H1 (cell line): ENCODE measurements at regions not wholly inside any gene's neighbourhood (a gene's known extent, or its start where the extent isn't known, plus 50 kb on each side); places are given as distances from the start of the nearest gene placed in this dataset.
A peak's percentile ranks its signal among the peaks of the same experiment; 100 is the strongest.

Experiments
- CTCF ChIA-PET: fragments of 300-600 bp; sonication (Branson Sonifier 250); formaldehyde crosslinking; loops from one replicate; lab custom pipeline; 2021; ENCODE audit not compliant: partially characterized antibody; lab: Charles Lee
- POLR2A ChIA-PET: fragments of 300-600 bp; sonication (Branson Sonifier 250); formaldehyde crosslinking; loops from one replicate; lab custom pipeline; 2021; ENCODE audit warnings: inconsistent platforms; ENCODE audit not compliant: partially characterized antibody; lab: Charles Lee
- DNase-seq, 2 experiments: peaks; one replicate each; pipeline versions ENCODE4 v3.0.0 to v3.0.0-alpha.2; 2010 to 2022; ENCODE audit warnings: low spot score in 2 of 2, low read depth in 1 of 2, mixed read lengths in 1 of 2
- FAIRE-seq: peaks from 2 replicates; lab custom pipeline; 2011; peaks lifted over from hg19 to GRCh38; lab: Jason Lieb, UNC
- H2AFZ ChIP-seq: 2 replicates; pipeline ENCODE4 v1.8.1; 2012; ENCODE audit warnings: low read length, inconsistent platforms
- H2AK5ac ChIP-seq: 2 replicates; pipeline ENCODE4 v1.6.1; 2013; ENCODE audit warnings: low read depth, low read length
- H2BK120ac ChIP-seq: replicated peaks from 2 replicates; pipeline ENCODE3; 2013; ENCODE audit warnings: low read depth, low read length, inconsistent platforms
- H2BK12ac ChIP-seq: 2 replicates; pipeline ENCODE4 v1.6.1; 2013; ENCODE audit warnings: low read depth, low read length
- H2BK15ac ChIP-seq: 2 replicates; pipeline ENCODE4 v1.6.1; 2013; ENCODE audit warnings: low read length
- H2BK20ac ChIP-seq: 2 replicates; pipeline ENCODE4 v1.6.1; 2013; ENCODE audit warnings: low read length
- H2BK5ac ChIP-seq: 2 replicates; pipeline ENCODE4 v1.6.1; 2013; ENCODE audit warnings: low read depth, low read length
- H3K14ac ChIP-seq: 2 replicates; pipeline ENCODE4 v1.6.1; 2013; ENCODE audit warnings: inconsistent platforms; ENCODE audit not compliant: insufficient read length
- H3K18ac ChIP-seq: 2 replicates; pipeline ENCODE4 v1.6.1; 2013; ENCODE audit warnings: low read length; ENCODE audit errors: extremely low read depth
- H3K23ac ChIP-seq: 2 replicates; pipeline ENCODE4 v1.6.1; 2013; ENCODE audit warnings: inconsistent platforms; ENCODE audit not compliant: insufficient read length
- H3K23me2 ChIP-seq: 2 replicates; pipeline ENCODE4 v1.6.1; 2013; ENCODE audit warnings: low read depth, low read length
- H3K27ac ChIP-seq: 2 replicates; pipeline ENCODE4 v1.6.1; 2011; ENCODE audit warnings: low read depth, low read length, inconsistent platforms
- H3K27me3 ChIP-seq, 4 experiments: replicated peaks in 1 of 4; 1 replicate in 1 of 4; 2 replicates in 3 of 4; pipeline versions ENCODE4 v1.6.1 to v1.8.1; 2011 to 2013; ENCODE audit warnings: low read length in 3 of 4, mild to moderate bottlenecking in 3 of 4, inconsistent platforms in 2 of 4, mixed read lengths in 2 of 4, moderate library complexity in 1 of 4; ENCODE audit not compliant: control insufficient read depth in 3 of 4, insufficient read depth in 3 of 4; ENCODE audit errors: extremely low read depth in 1 of 4
- H3K36me3 ChIP-seq, 4 experiments: 2 replicates each; pipeline versions ENCODE4 v1.6.1 to v1.8.1; 2011 to 2013; ENCODE audit warnings: mild to moderate bottlenecking in 4 of 4, low read length in 3 of 4, moderate library complexity in 2 of 4, control low read depth in 1 of 4, inconsistent platforms in 1 of 4; ENCODE audit not compliant: insufficient read depth in 4 of 4, control insufficient read depth in 2 of 4
- H3K4ac ChIP-seq: replicated peaks from 2 replicates; pipeline ENCODE3; 2013; ENCODE audit warnings: low read length, low read depth, mixed read lengths, inconsistent platforms; ENCODE audit not compliant: insufficient read length
- H3K4me1 ChIP-seq, 4 experiments: replicated peaks in 1 of 4; 1 replicate in 1 of 4; 2 replicates in 3 of 4; pipeline versions ENCODE4 v1.6.1 to v1.8.1; 2011 to 2013; ENCODE audit warnings: low read length in 3 of 4, inconsistent platforms in 2 of 4, mixed read lengths in 1 of 4; ENCODE audit not compliant: insufficient read depth in 4 of 4, control insufficient read depth in 3 of 4
- H3K4me2 ChIP-seq, 2 experiments: 2 replicates each; pipeline versions ENCODE4 v1.6.1 to v1.8.1; 2011 to 2013; ENCODE audit warnings: low read depth in 2 of 2, low read length in 2 of 2, control low read depth in 1 of 2, inconsistent platforms in 1 of 2, mild to moderate bottlenecking in 1 of 2; ENCODE audit not compliant: insufficient read depth in 1 of 2
- H3K4me3 ChIP-seq, 4 experiments: fragments of 200-600, 300-600 bp in 1 of 4; sonication (generic), shearing (Covaris generic), sonication (Bioruptor Twin) in 1 of 4; 2 replicates each; pipeline versions ENCODE4 v1.5.1 to v1.8.1; 2011 to 2016; ENCODE audit warnings: low read length in 4 of 4, low read depth in 3 of 4, control low read depth in 2 of 4, inconsistent platforms in 2 of 4, mild to moderate bottlenecking in 2 of 4, mixed read lengths in 1 of 4, moderate library complexity in 1 of 4; ENCODE audit not compliant: insufficient read depth in 2 of 4; ENCODE audit errors: extremely low read depth in 1 of 4
- H3K56ac ChIP-seq: replicated peaks from 2 replicates; pipeline ENCODE3; 2013; ENCODE audit warnings: low read depth, mild to moderate bottlenecking, mixed read lengths, low read length, inconsistent platforms; ENCODE audit not compliant: insufficient read length
- H3K79me1 ChIP-seq: 2 replicates; pipeline ENCODE4 v1.6.1; 2013; ENCODE audit warnings: low read depth, low read length, control low read depth
- H3K79me2 ChIP-seq, 2 experiments: 2 replicates each; pipeline versions ENCODE4 v1.6.1 to v1.8.1; 2012 to 2013; ENCODE audit warnings: low read length in 2 of 2, mild to moderate bottlenecking in 2 of 2, inconsistent platforms in 1 of 2; ENCODE audit not compliant: insufficient read depth in 2 of 2, control insufficient read depth in 1 of 2
- H3K9ac ChIP-seq, 4 experiments: replicated peaks in 1 of 4; 1 replicate in 1 of 4; 2 replicates in 3 of 4; pipeline versions ENCODE4 v1.6.1 to v1.8.1; 2011 to 2013; ENCODE audit warnings: low read depth in 3 of 4, low read length in 3 of 4, control low read depth in 2 of 4, mild to moderate bottlenecking in 2 of 4, moderate library complexity in 2 of 4, inconsistent platforms in 1 of 4; ENCODE audit errors: extremely low read depth in 1 of 4
- H3K9me3 ChIP-seq, 2 experiments: 2 replicates each; pipeline versions ENCODE4 v1.6.1 to v1.8.1; 2012 to 2013; ENCODE audit warnings: mild to moderate bottlenecking in 2 of 2, moderate library complexity in 2 of 2, control low read depth in 1 of 2, inconsistent platforms in 1 of 2, low read depth in 1 of 2, low read length in 1 of 2, mixed read lengths in 1 of 2; ENCODE audit not compliant: insufficient read depth in 2 of 2
- H4K20me1 ChIP-seq, 2 experiments: replicated peaks in 1 of 2; 2 replicates each; pipeline versions ENCODE3 to v1.8.1; 2011 to 2013; ENCODE audit warnings: inconsistent platforms in 2 of 2, low read length in 2 of 2, mild to moderate bottlenecking in 1 of 2; ENCODE audit not compliant: insufficient read depth in 2 of 2, control insufficient read depth in 1 of 2
- H4K5ac ChIP-seq: 2 replicates; pipeline ENCODE4 v1.6.1; 2013; ENCODE audit warnings: low read length, low read depth, mixed read lengths, inconsistent platforms; ENCODE audit not compliant: insufficient read length
- H4K8ac ChIP-seq: 2 replicates; pipeline ENCODE4 v1.8.0; 2013; ENCODE audit warnings: mild to moderate bottlenecking, moderate library complexity, low read length, inconsistent platforms; ENCODE audit not compliant: insufficient read depth; ENCODE audit errors: extremely low read depth
- H4K91ac ChIP-seq: replicated peaks from 2 replicates; pipeline ENCODE3; 2013; ENCODE audit warnings: low read length, mixed read lengths, inconsistent platforms; ENCODE audit not compliant: insufficient read length
- CHD1 ChIP-seq: IDR thresholded peaks from 2 replicates; pipeline ENCODE4 v1.6.1; 2012; ENCODE audit warnings: low read depth, low read length, improper control_type of control experiment
- EZH2 ChIP-seq: fragments of 200-600 bp; sonication (generic); IDR thresholded peaks from 2 replicates; pipeline ENCODE4 v1.7.1; 2012; ENCODE audit warnings: low read depth, mild to moderate bottlenecking, moderate library complexity, low read length, inconsistent platforms; ENCODE audit not compliant: severe bottlenecking
- FOSL1 ChIP-seq: IDR thresholded peaks from 2 replicates; pipeline ENCODE4 v1.6.1; 2011; ENCODE audit warnings: mild to moderate bottlenecking, low read depth, low read length, moderate library complexity; ENCODE audit not compliant: insufficient read depth
- GTF2F1 ChIP-seq: IDR thresholded peaks from 2 replicates; pipeline ENCODE4 v1.6.1; 2012; ENCODE audit warnings: low read depth, low read length, improper control_type of control experiment, borderline replicate concordance
- POLR2AphosphoS5 ChIP-seq: IDR thresholded peaks from 2 replicates; pipeline ENCODE4 v1.6.1; 2011; ENCODE audit warnings: low read depth, low read length
- RAD21 ChIP-seq, 2 experiments: IDR thresholded peaks in 1 of 2; conservative IDR thresholded peaks in 1 of 2; 2 replicates each; pipeline ENCODE4 v1.6.1; 2011; ENCODE audit warnings: low read depth in 2 of 2, low read length in 2 of 2, improper control_type of control experiment in 1 of 2, inconsistent platforms in 1 of 2, mild to moderate bottlenecking in 1 of 2, moderate library complexity in 1 of 2
- RXRA ChIP-seq: IDR thresholded peaks from 2 replicates; pipeline ENCODE4 v1.6.1; 2011; ENCODE audit warnings: low read depth, mild to moderate bottlenecking, low read length, moderate library complexity; ENCODE audit not compliant: insufficient read depth
- SP4 ChIP-seq: IDR thresholded peaks from 2 replicates; pipeline ENCODE4 v1.6.1; 2012; ENCODE audit warnings: low read length, inconsistent platforms
- SUZ12 ChIP-seq: fragments of 200-600 bp; sonication (generic); IDR thresholded peaks from 2 replicates; pipeline ENCODE4 v1.6.1; 2012; ENCODE audit warnings: mild to moderate bottlenecking, inconsistent platforms, low read length, moderate library complexity, mixed read lengths
- TEAD4 ChIP-seq: IDR thresholded peaks from 2 replicates; pipeline ENCODE4 v1.6.1; 2012; ENCODE audit warnings: low read depth, low read length, inconsistent platforms, mixed read lengths
- USF2 ChIP-seq: IDR thresholded peaks from 2 replicates; pipeline ENCODE4 v1.6.1; 2011; ENCODE audit warnings: low read length, improper control_type of control experiment

DNA sequence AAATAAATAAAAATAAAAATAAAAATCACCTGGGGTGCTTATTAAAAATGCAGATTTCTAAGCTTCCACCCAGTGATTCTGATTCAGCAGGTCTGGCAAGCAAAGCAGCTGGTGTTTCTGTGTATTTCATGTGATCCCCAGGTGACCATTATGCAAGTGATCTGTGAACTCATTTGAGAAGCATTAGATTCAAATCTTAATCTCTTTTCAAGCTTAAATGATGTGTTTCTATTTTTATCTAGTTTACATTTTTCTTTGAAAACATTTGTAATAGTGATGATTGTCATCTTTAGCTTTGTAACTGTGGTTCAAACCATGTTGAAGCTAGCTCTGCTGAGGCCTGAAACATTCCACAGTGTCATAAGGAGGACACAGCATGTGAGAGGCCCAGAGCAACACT is 804.8 kb upstream of the ZNF608 start:
- H2BK20ac ChIP-seq, result no peak overlapping the region
- H4K8ac ChIP-seq, result no peak overlapping the region
- DNase-seq (no peak), FAIRE-seq (no peak)
- H3K9me3 ChIP-seq, result no peaks in the 10 kb centered on the region
- no peaks in the 10 kb centered on the region for H3K27me3 ChIP-seq
- H2BK5ac ChIP-seq, result no peak overlapping the region
- H2AK5ac ChIP-seq, result no peak overlapping the region
- H3K36me3 ChIP-seq, result no peaks in the 10 kb centered on the region
- H4K91ac ChIP-seq, result no peak overlapping the region
- no peaks in the 10 kb centered on the region for H3K23me2 ChIP-seq
- no peak overlapping the region for H2BK120ac ChIP-seq
- H2BK12ac ChIP-seq, result no peak overlapping the region
- no peaks in the 10 kb centered on the region for H3K79me2 ChIP-seq
- H3K9ac ChIP-seq, result no peak overlapping the region
- no peak for TF ChIP-seq RAD21 (IDR thresholded peaks at IDR 0.05 in 1 of 2, conservative IDR thresholded peaks at IDR 0.05 in 1 of 2; ENCODE audit: low read depth in 2 of 2, low read length in 2 of 2)
- TF ChIP-seq SP4, result no peak
- TF ChIP-seq GTF2F1, result no peak
- no peak for TF ChIP-seq RXRA
- TF ChIP-seq POLR2AphosphoS5, result no peak
- no peak for TF ChIP-seq USF2
- no peak for TF ChIP-seq FOSL1
- no peak for TF ChIP-seq EZH2
- TF ChIP-seq SUZ12, result no peak
- no peak for TF ChIP-seq CHD1
- no peak for TF ChIP-seq TEAD4
- H3K4me1 ChIP-seq, result peaks cover 0 to 4% (median 1%) of the 10 kb centered on the region in 4 experiments; a peak in 2 of 7 replicates
- H4K5ac ChIP-seq, result peak overlapping the region; percentile 37
- H3K56ac ChIP-seq, result no peak overlapping the region
- H3K4me2 ChIP-seq, result no peak overlapping the region
- no peak overlapping the region for H3K4me3 ChIP-seq
- ChIA-PET POLR2A (no interaction called here), CTCF (no interaction called here)
- H3K79me1 ChIP-seq, result no peaks in the 10 kb centered on the region
- H4K20me1 ChIP-seq, result no peaks in the 10 kb centered on the region
- H3K14ac ChIP-seq, result no peak overlapping the region
- H3K18ac ChIP-seq, result no peak overlapping the region
- no peak overlapping the region for H2AFZ ChIP-seq
- no peak overlapping the region for H2BK15ac ChIP-seq
- no peak overlapping the region for H3K27ac ChIP-seq
- no peak overlapping the region for H3K4ac ChIP-seq
- no peak overlapping the region for H3K23ac ChIP-seq
